NB4 (cell line): ENCODE measurements at regions not wholly inside any gene's neighbourhood (a gene's known extent, or its start where the extent isn't known, plus 50 kb on each side); places are given as distances from the start of the nearest gene placed in this dataset.

Experiments used
- MYC ChIP-seq: IDR thresholded peaks from 2 replicates; pipeline ENCODE4 v1.6.1; 2011; ENCODE audit warnings: low read depth, low read length
- POLR2A ChIP-seq: IDR thresholded peaks from 2 replicates; pipeline ENCODE4 v1.6.1; 2011; ENCODE audit warnings: mild to moderate bottlenecking; ENCODE audit not compliant: insufficient read length; ENCODE audit errors: extremely low read depth
- TF ChIP-seq, protein P1 (sequence below): IDR thresholded peaks from one replicate; pipeline ENCODE4 v1.5.1; 2012; ENCODE audit warnings: low read depth, low read length
- TF ChIP-seq, protein P2 (sequence below): IDR thresholded peaks from 2 replicates; pipeline ENCODE4 v1.6.1; 2011; ENCODE audit warnings: low read depth, low read length

DNA sequence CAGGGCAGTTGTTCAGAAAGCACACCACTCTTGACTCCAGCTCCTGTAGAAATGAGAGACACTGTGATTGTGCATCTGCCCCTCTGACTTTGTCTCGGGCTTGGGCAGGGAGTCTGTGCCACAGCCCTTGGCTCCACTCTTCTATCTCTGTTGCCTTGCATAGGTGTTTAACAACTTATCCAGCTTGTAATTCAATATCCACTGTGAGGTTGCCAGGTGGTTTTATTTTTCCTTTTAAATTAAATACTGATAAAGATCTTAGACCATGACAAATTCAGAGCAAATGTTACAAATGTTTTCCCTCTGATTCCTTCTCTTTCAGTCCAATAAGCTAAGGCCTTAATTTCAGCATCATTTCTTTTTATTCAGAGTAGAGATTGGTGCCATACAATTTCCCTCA, 421.7 kb downstream of the STK39 start:
- TF ChIP-seq, protein P1, sequence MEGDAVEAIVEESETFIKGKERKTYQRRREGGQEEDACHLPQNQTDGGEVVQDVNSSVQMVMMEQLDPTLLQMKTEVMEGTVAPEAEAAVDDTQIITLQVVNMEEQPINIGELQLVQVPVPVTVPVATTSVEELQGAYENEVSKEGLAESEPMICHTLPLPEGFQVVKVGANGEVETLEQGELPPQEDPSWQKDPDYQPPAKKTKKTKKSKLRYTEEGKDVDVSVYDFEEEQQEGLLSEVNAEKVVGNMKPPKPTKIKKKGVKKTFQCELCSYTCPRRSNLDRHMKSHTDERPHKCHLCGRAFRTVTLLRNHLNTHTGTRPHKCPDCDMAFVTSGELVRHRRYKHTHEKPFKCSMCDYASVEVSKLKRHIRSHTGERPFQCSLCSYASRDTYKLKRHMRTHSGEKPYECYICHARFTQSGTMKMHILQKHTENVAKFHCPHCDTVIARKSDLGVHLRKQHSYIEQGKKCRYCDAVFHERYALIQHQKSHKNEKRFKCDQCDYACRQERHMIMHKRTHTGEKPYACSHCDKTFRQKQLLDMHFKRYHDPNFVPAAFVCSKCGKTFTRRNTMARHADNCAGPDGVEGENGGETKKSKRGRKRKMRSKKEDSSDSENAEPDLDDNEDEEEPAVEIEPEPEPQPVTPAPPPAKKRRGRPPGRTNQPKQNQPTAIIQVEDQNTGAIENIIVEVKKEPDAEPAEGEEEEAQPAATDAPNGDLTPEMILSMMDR, result no peak
- TF ChIP-seq MYC (no peak), POLR2A (no peak)
- TF ChIP-seq, protein P2, sequence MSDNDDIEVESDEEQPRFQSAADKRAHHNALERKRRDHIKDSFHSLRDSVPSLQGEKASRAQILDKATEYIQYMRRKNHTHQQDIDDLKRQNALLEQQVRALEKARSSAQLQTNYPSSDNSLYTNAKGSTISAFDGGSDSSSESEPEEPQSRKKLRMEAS, result no peak
